SK-N-SH (cell line): ENCODE measurements at regions not wholly inside any gene's neighbourhood (a gene's known extent, or its start where the extent isn't known, plus 50 kb on each side); places are given as distances from the start of the nearest gene placed in this dataset.

ENCODE experiments used
- CTCF ChIA-PET: fragments of 300-600, 350-600 bp; formaldehyde crosslinking; extraction: SDS; loops from one replicate; lab custom pipeline; 2021; lab: Yijun Ruan, JAX
- POLR2A ChIA-PET: fragments of 350-600 bp; sonication (Branson Sonifier 250); formaldehyde crosslinking; extraction: SDS; loops from one replicate; lab custom pipeline; 2020; ENCODE audit warnings: antibody characterized with exemption, inconsistent platforms; lab: Yijun Ruan, JAX
- DNase-seq: peaks from one replicate; pipeline ENCODE4 v3.0.0; 2012
- H2AFZ ChIP-seq: fragments of 200-600 bp; sonication (generic); 2 replicates; pipeline ENCODE4 v1.8.1; 2016; ENCODE audit warnings: antibody characterized with exemption, mild to moderate bottlenecking, low read depth
- H3F3A ChIP-seq: fragments of 200-600 bp; sonication (generic); replicated peaks from 2 replicates; pipeline ENCODE3; 2016; ENCODE audit warnings: antibody characterized with exemption, mild to moderate bottlenecking; ENCODE audit not compliant: insufficient read depth
- H3K27ac ChIP-seq, 2 experiments: fragments of 200-500 bp in 1 of 2; fragments of 200-600 bp in 1 of 2; sonication (Bioruptor generic) in 1 of 2; sonication (generic), shearing (Covaris generic) in 1 of 2; 2 replicates each; pipeline versions ENCODE4 v1.5.1 to v1.6.1; 2014 to 2016; ENCODE audit warnings: low read depth in 2 of 2, inconsistent platforms in 1 of 2, low read length in 1 of 2, mild to moderate bottlenecking in 1 of 2, mixed read lengths in 1 of 2
- H3K27me3 ChIP-seq: fragments of 200-600 bp; sonication (generic), shearing (Covaris generic); 2 replicates; pipeline ENCODE4 v1.6.1; 2016; ENCODE audit warnings: mixed run types; ENCODE audit not compliant: insufficient read depth
- H3K36me3 ChIP-seq, 2 experiments: fragments of 200-500 bp in 1 of 2; fragments of 200-600 bp in 1 of 2; sonication (Bioruptor generic) in 1 of 2; sonication (generic) in 1 of 2; replicated peaks in 1 of 2; 2 replicates each; pipeline versions ENCODE3 to v1.5.1; 2014 to 2016; ENCODE audit warnings: low read length in 1 of 2, mild to moderate bottlenecking in 1 of 2; ENCODE audit not compliant: insufficient read depth in 2 of 2, control insufficient read depth in 1 of 2
- H3K4me1 ChIP-seq, 2 experiments: fragments of 200-500 bp in 1 of 2; fragments of 200-600 bp in 1 of 2; sonication (Bioruptor generic) in 1 of 2; sonication (generic), shearing (Covaris generic) in 1 of 2; 2 replicates each; pipeline versions ENCODE4 v1.5.1 to v1.6.1; 2014 to 2016; ENCODE audit warnings: low read depth in 1 of 2, low read length in 1 of 2, mixed run types in 1 of 2; ENCODE audit not compliant: insufficient read depth in 2 of 2, control insufficient read depth in 1 of 2
- H3K4me2 ChIP-seq: fragments of 200-600 bp; sonication (generic), shearing (Covaris generic); 2 replicates; pipeline ENCODE4 v1.6.1; 2017; ENCODE audit warnings: mixed run types
- H3K4me3 ChIP-seq, 2 experiments: fragments of 200-500 bp in 1 of 2; fragments of 200-600 bp in 1 of 2; sonication (Bioruptor generic) in 1 of 2; sonication (generic), shearing (Covaris generic) in 1 of 2; 2 replicates each; pipeline versions ENCODE4 v1.5.1 to v1.8.1; 2014 to 2016; ENCODE audit warnings: low read depth in 2 of 2, inconsistent platforms in 1 of 2, low read length in 1 of 2, mild to moderate bottlenecking in 1 of 2, mixed read lengths in 1 of 2, moderate library complexity in 1 of 2
- H3K79me2 ChIP-seq: fragments of 200-600 bp; sonication (generic); 2 replicates; pipeline ENCODE4 v1.8.1; 2017; ENCODE audit warnings: mild to moderate bottlenecking; ENCODE audit not compliant: insufficient read depth
- H3K9ac ChIP-seq: fragments of 200-600 bp; sonication (generic); 2 replicates; pipeline ENCODE4 v1.6.1; 2017; ENCODE audit warnings: mixed run types
- H3K9me2 ChIP-seq: fragments of 200-600 bp; sonication (generic); 2 replicates; pipeline ENCODE4 v1.6.1; 2017; ENCODE audit warnings: mixed run types
- H3K9me3 ChIP-seq: fragments of 200-600 bp; sonication (generic); 2 replicates; pipeline ENCODE4 v1.6.1; 2017; ENCODE audit warnings: mixed run types, mild to moderate bottlenecking, moderate library complexity
- H4K20me1 ChIP-seq: fragments of 200-600 bp; sonication (generic); 2 replicates; pipeline ENCODE4 v1.6.1; 2017; ENCODE audit warnings: mild to moderate bottlenecking, mixed run types; ENCODE audit not compliant: insufficient read depth
- EP300 ChIP-seq, 2 experiments: IDR thresholded peaks; 2 replicates each; pipeline versions ENCODE4 v1.4.0 to v1.6.1; 2012; ENCODE audit warnings: borderline replicate concordance in 1 of 2, low read depth in 1 of 2, low read length in 1 of 2
- FOSL2 ChIP-seq: IDR thresholded peaks from 2 replicates; pipeline ENCODE4 v1.4.0; 2012; ENCODE audit warnings: low read depth, mild to moderate bottlenecking, moderate library complexity, borderline replicate concordance
- FOXM1 ChIP-seq: IDR thresholded peaks from 2 replicates; pipeline ENCODE4 v1.4.0; 2012; ENCODE audit warnings: low read depth, mild to moderate bottlenecking
- MXI1 ChIP-seq: IDR thresholded peaks from 2 replicates; pipeline ENCODE4 v1.6.1; 2012; ENCODE audit warnings: mild to moderate bottlenecking, low read depth, low read length, improper control_type of control experiment
- NRF1 ChIP-seq: IDR thresholded peaks from 2 replicates; pipeline ENCODE4 v1.6.1; 2012; ENCODE audit warnings: low read depth, mild to moderate bottlenecking, low read length
- PBX3 ChIP-seq: IDR thresholded peaks from 2 replicates; pipeline ENCODE4; 2012
- TCF12 ChIP-seq: IDR thresholded peaks from 2 replicates; pipeline ENCODE4 v1.4.0; 2012
- TEAD4 ChIP-seq: IDR thresholded peaks from 2 replicates; pipeline ENCODE4 v1.4.0; 2012; ENCODE audit warnings: mild to moderate bottlenecking, borderline replicate concordance; ENCODE audit not compliant: insufficient read depth
- USF1 ChIP-seq: IDR thresholded peaks from 2 replicates; pipeline ENCODE4 v1.4.0; 2012; ENCODE audit warnings: low read depth, borderline replicate concordance
- USF2 ChIP-seq: fragments of 150-350 bp; IDR thresholded peaks from 2 replicates; pipeline ENCODE4 v1.6.1; 2017; ENCODE audit warnings: antibody characterized with exemption, low read length, low read depth, borderline replicate concordance
- YY1 ChIP-seq: IDR thresholded peaks from 2 replicates; pipeline ENCODE4 v1.4.0; 2012; ENCODE audit warnings: low read depth, mild to moderate bottlenecking
- ZBTB33 ChIP-seq: IDR thresholded peaks from 2 replicates; pipeline ENCODE4 v1.4.0; 2012; ENCODE audit warnings: low read depth, borderline replicate concordance
- WGBS: methylation state at CpG from one replicate; pipeline ENCODE4 v1.1.6; 2017; ENCODE audit warnings: low lambda C conversion rate; 5-methylcytosine and 5-hydroxymethylcytosine counted together

GRCh38 chr10:131678613-131679012, 222.2 kb upstream of the PPP2R2D start:
- Histone ChIP-seq H4K20me1 (no peaks in the 10 kb centered on the region), H3K27ac (no peak overlapping the region), H3K9me3 (no peaks in the 10 kb centered on the region), H3K4me3 (no peak overlapping the region), H3K79me2 (no peaks in the 10 kb centered on the region), H3K4me1 (no peaks in the 10 kb centered on the region)
- no peak for DNase-seq
- TF ChIP-seq USF1 = no peak
- no peak for TF ChIP-seq PBX3
- TF ChIP-seq TCF12 = no peak
- no peak for TF ChIP-seq USF2
- TF ChIP-seq FOSL2 = no peak
- no peak for TF ChIP-seq YY1
- TF ChIP-seq EP300 (IDR thresholded peaks at IDR 0.05; ENCODE audit: borderline replicate concordance in 1 of 2, low read depth in 1 of 2, low read length in 1 of 2) = no peak
- TF ChIP-seq, all 33 proteins: peak for 0
- Histone ChIP-seq H3K36me3 (no peaks in the 10 kb centered on the region), H3F3A (no peaks in the 10 kb centered on the region), H3K9me2 (no peaks in the 10 kb centered on the region), H2AFZ (no peak overlapping the region), H3K9ac (no peak overlapping the region), H3K4me2 (no peak overlapping the region), H3K27me3 (no peaks in the 10 kb centered on the region)
- ChIA-PET POLR2A (no interaction called here), CTCF (no interaction called here)
- 31% methylated on average over 7 of the region's 7 CpGs for WGBS

- TF ChIP-seq PBX3 (no peak), FOXM1 (no peak), EP300 (IDR thresholded peaks at IDR 0.05; ENCODE audit: borderline replicate concordance in 1 of 2, low read depth in 1 of 2, low read length in 1 of 2) (no peak), MXI1 (no peak), NRF1 (no peak), TEAD4 (no peak), ZBTB33 (no peak), FOSL2 (no peak)
- TF ChIP-seq, all 33 proteins: peak for 0
- 28% methylated on average over 6 of the region's 6 CpGs for WGBS
- CTCF ChIA-PET = interaction anchor here (0.6 kb wide), 1 partner anchor 9 kb away, joined by 3 read pairs; no protein-coding TSS in a partner anchor
Measured at GRCh38 chr10:131679926-131680325, 220.9 kb upstream of the PPP2R2D start.

More at GRCh38 chr10:131679926-131680325, 220.9 kb upstream of the PPP2R2D start:
- Histone ChIP-seq H3K9me3 (no peaks in the 10 kb centered on the region), H3K9ac (no peak overlapping the region), H3K27me3 (no peaks in the 10 kb centered on the region), H3K27ac (no peak overlapping the region), H3K79me2 (no peaks in the 10 kb centered on the region), H3K4me1 (no peaks in the 10 kb centered on the region), H3K4me2 (no peak overlapping the region), H3K4me3 (no peak overlapping the region), H3K9me2 (no peaks in the 10 kb centered on the region), H3F3A (no peaks in the 10 kb centered on the region), H3K36me3 (no peaks in the 10 kb centered on the region), H2AFZ (no peak overlapping the region), H4K20me1 (no peaks in the 10 kb centered on the region)
- no peak for DNase-seq
- POLR2A ChIA-PET = no interaction called here
